GM20000 (cell line): ENCODE measurements at regions not wholly inside any gene's neighbourhood (a gene's known extent, or its start where the extent isn't known, plus 50 kb on each side); places are given as distances from the start of the nearest gene placed in this dataset.

Source experiments
- DNase-seq: peaks from one replicate; pipeline ENCODE4 v3.0.0; 2012; ENCODE audit warnings: low spot score
- CTCF ChIP-seq: IDR thresholded peaks from 2 replicates; pipeline ENCODE4 v1.5.1; 2012; ENCODE audit warnings: mild to moderate bottlenecking, control low read depth; ENCODE audit errors: extremely low read depth, missing control alignments

GRCh38 chr16:7914748-7915147 lies 582.1 kb downstream of the RBFOX1 start:
- DNase-seq: no peak

GRCh38 chr16:7912132-7912531 lies 579.5 kb downstream of the RBFOX1 start:
- no peak for TF ChIP-seq CTCF
- DNase-seq: no peak

More at GRCh38 chr16:7914748-7915147, 582.1 kb downstream of the RBFOX1 start:
- no peak for TF ChIP-seq CTCF

GRCh38 chr16:7910116-7910515 lies 577.5 kb downstream of the RBFOX1 start:
- DNase-seq: no peak
- TF ChIP-seq CTCF: no peak

GRCh38 chr16:7888411-7888810 lies 555.8 kb downstream of the RBFOX1 start:
- TF ChIP-seq CTCF: no peak
- no peak for DNase-seq

- DNase-seq: no peak
- no peak for TF ChIP-seq CTCF
Observed at GRCh38 chr16:7887316-7887715, 554.7 kb downstream of the RBFOX1 start.

- DNase-seq: no peak
- TF ChIP-seq CTCF: no peak
Observed at GRCh38 chr16:7871979-7872378, 539.3 kb downstream of the RBFOX1 start.

- no peak for TF ChIP-seq CTCF
Observed at GRCh38 chr16:7871371-7871770, 538.7 kb downstream of the RBFOX1 start.

More at GRCh38 chr16:7871371-7871770, 538.7 kb downstream of the RBFOX1 start:
- no peak for DNase-seq
